HG03025 (cell line): ENCODE measurements at regions not wholly inside any gene's neighbourhood (a gene's known extent, or its start where the extent isn't known, plus 50 kb on each side); places are given as distances from the start of the nearest gene placed in this dataset.

Source experiments
- ATAC-seq: cut with Tn5 transposase; IDR thresholded peaks from one replicate; pipeline ENCODE4 v1.9.1; 2021; ENCODE audit warnings: mild to moderate bottlenecking, moderate library complexity; ENCODE audit not compliant: unreplicated experiment, low FRiP score

GRCh38 chr13:87868731-87869130 lies 197.6 kb downstream of the SLITRK5 start:
- ATAC-seq, result no peak

DNA sequence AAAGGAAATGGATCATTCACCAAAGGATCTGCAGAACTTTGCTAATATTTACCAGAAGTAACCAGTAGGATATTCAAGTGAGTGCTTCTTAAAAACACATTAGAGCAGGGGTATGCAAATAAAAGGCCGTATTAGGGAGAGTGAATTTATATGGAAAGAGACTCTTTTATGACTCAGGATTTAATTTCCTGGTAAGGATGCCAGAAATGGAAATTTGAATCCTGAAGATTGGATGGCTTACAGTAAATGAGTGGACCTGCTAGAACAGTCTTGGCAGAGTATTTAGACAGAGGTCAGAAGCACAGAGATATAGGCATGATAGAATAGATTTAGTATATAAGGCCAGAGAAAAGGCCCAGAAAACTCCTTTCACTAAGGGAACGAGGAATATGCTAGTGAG lies 201.6 kb downstream of the SLITRK5 start:
- no peak for ATAC-seq

DNA sequence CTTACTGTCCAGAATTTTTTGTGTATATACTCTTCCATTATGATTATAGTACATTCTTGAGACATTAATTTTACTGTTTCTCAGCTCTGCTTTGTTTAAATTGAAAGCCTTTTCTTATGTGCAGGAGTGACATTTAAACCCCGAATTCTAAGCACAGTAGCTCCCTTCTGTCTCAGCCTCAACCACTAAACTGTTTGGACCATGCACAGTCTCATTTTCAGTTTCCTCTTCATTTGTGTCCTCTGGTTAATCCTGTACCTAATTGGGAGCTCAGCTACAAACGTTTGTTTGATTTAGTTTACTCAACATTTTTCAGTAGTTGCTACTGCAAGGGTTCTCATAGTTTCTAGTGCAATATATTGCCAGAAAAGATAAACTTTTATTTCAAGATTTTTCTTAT lies 206.3 kb downstream of the SLITRK5 start:
- ATAC-seq, result no peak

- no peak for ATAC-seq
These were observed 207.5 kb downstream of the SLITRK5 start for GRCh38 chr13:87878706-87879105.

GRCh38 chr13:87884884-87885283 lies 213.7 kb downstream of the SLITRK5 start:
- ATAC-seq, result no peak

DNA sequence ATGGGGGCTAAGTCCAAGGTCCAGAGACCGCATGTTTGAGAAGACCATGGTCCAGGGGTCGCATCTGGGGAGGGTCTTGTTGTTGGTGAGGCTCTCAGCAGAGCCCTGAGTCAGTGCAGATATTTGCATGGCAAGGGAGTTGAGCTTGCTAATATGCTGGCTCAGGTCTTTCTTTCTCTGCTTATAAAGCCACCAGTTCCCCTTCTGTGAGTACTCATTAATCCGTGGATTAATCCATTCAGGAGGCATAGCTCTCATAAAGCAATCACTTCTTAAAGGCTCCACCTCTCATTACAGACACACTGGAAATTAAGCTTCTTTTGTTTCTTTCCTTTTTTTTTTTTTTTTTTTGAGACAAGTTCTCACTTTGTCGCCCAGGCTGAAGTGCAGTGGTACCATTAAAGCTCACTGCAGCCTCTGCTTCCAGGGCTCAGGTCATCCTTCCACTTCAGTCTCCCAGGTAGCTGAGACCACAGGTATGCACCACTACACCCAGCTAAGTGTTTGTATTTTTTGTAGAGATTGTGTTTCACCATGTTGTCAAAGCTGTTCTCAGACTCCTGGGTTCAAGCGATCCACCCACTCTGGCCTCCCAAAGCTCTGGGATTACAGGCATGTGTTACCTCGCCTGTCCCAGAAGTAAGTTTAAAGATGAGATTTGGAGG lies 216.4 kb downstream of the SLITRK5 start:
- no peak for ATAC-seq

GRCh38 chr13:87889254-87889653 lies 218.1 kb downstream of the SLITRK5 start:
- ATAC-seq, result no peak

DNA sequence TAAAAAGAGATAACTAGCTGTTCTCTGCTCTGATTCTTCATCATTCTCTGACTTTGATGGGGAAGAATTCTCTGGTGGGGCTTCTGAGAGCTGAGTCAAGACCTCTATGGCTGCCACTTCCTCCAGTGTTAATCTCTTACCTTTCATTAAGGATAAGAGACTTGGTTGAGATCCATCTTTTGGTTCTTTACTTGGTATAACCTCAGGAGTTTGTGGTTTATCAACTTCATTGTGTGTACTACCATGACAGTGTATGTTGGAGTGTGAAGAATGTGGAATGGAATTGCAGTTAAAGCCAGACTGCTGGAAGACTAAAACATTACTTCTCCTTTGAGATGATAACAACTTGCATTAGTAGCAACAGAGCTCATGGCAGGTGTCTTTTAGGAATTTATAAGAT lies 222.0 kb downstream of the SLITRK5 start:
- no peak for ATAC-seq

- no peak for ATAC-seq
These were observed 222.9 kb downstream of the SLITRK5 start for GRCh38 chr13:87894059-87894458.

GRCh38 chr13:87903553-87903952 lies 232.4 kb downstream of the SLITRK5 start:
- ATAC-seq, result no peak

GRCh38 chr13:87906411-87906810 lies 235.2 kb downstream of the SLITRK5 start:
- ATAC-seq, result no peak

DNA sequence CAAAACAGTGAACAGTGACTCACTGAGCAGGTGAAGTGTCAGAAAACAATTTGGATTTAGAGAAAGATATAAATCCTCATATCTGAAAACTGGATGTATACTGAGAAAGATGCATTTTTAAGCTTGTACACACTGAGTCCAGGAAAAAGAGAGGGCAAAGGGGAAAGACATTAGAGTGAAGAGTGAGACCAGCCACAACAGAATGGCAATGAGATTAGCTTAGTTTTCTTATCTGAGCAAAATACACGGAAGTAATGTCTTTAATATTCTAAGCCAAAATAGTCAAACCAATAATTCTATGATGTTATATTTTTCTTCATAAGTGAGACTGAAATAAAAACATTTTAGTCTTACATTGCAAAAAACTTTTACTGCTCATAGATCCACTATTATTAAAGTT lies 236.0 kb downstream of the SLITRK5 start:
- no peak for ATAC-seq

- no peak for ATAC-seq
These were observed 248.8 kb downstream of the SLITRK5 start for GRCh38 chr13:87919956-87920355.

GRCh38 chr13:87923753-87924152 lies 252.6 kb downstream of the SLITRK5 start:
- no peak for ATAC-seq

- ATAC-seq, result no peak
These were observed 253.8 kb downstream of the SLITRK5 start for GRCh38 chr13:87925006-87925405.

DNA sequence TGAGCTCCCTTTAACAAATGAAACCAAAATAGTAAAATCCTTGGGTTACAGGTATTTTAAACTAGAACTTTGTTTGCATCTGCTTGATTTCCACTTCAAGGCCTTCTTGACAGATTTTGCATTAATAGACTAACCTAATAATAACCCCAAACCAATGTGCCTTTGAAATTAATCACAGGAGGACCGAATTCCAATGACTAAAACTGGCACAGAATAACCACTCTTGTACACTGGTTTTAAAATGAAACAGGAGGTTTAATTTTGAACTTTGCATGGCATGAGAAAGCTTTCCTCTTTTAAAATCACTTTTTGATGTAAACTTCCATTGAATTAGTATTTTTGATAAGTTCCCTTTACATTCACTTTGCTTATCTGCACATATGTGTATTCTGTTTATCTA lies 269.6 kb downstream of the SLITRK5 start:
- ATAC-seq, result no peak

DNA sequence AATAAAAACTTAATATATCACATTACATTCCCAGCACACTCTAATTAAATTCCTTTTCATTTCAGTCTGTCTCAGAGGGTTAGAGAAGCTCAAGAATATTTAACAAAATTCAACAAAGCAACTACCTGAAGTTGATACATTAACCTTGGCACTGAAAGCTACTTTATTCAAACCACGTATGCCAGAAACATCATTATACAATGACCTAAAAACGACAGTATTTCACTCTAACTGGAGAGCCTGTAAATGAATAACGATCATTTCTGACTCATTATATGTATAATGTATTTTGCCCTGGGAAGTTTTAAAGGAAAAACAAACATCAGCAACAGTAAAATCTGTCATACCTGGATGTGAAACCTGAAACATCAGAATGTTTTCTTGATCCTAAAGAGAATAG lies 270.1 kb downstream of the SLITRK5 start:
- ATAC-seq, result no peak

DNA sequence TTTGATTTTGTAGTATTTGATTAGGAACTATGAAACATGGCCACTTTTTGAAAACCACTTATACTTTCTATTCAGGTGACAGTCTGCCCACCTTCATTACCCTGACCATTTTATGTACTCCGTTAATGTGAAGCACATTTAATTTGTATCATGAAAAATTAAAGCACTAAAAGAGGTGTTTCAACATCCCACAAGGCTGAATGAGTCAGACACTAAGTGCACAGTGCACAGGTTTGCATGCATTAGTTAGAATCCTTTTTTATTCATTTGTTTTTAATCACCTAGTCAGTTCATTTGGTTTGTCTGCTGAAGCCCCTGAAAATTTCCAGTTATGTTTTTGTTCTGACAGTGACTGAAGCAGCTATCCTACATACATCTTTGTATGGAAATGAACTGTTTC lies 271.0 kb downstream of the SLITRK5 start:
- no peak for ATAC-seq

GRCh38 chr13:87944038-87944437 lies 272.9 kb downstream of the SLITRK5 start:
- ATAC-seq, result no peak

- no peak for ATAC-seq
These were observed 281.2 kb downstream of the SLITRK5 start for GRCh38 chr13:87952377-87952776.

DNA sequence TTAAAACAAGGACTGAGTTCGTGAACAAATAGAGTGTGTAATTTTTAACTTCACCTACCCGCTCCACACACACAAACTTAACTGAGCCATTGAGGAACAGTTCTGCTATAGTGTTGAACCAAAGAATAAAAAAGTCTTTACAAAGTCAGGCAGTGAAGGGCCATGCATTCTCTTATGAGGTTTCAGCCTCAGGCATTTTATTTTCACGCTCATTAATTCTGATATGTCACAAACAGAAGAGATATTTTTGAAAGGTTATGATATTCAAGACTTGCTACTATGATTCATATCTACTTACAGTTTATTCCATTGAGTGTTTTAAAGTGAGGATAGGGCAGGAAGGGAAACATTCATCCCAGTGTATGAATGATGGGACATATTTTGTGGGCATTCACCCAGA lies 282.2 kb downstream of the SLITRK5 start:
- no peak for ATAC-seq

DNA sequence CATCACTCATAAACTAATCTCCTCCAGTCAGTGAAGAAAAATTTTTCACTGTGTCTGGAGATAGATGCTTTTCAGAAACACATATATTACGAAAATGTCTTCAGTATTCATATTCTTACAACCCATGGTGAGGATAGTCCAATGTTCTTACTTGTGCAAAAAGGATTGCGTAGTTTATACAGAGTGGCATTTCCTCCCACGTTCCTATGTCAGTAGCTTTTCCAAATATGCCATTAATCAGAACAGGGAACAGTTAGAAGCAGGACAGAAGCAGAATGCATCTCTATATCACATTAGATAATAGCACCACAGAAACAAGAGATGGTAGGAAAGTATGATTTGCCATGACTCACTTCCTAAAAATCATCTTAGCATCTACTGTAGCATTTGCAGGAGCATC lies 282.9 kb downstream of the SLITRK5 start:
- no peak for ATAC-seq

- no peak for ATAC-seq
These were observed 290.4 kb downstream of the SLITRK5 start for GRCh38 chr13:87961546-87961945.
